ENCODE measurements at regions not wholly inside any gene's neighbourhood (a gene's known extent, or its start where the extent isn't known, plus 50 kb on each side); places are given as distances from the start of the nearest gene placed in this dataset.

DNA sequence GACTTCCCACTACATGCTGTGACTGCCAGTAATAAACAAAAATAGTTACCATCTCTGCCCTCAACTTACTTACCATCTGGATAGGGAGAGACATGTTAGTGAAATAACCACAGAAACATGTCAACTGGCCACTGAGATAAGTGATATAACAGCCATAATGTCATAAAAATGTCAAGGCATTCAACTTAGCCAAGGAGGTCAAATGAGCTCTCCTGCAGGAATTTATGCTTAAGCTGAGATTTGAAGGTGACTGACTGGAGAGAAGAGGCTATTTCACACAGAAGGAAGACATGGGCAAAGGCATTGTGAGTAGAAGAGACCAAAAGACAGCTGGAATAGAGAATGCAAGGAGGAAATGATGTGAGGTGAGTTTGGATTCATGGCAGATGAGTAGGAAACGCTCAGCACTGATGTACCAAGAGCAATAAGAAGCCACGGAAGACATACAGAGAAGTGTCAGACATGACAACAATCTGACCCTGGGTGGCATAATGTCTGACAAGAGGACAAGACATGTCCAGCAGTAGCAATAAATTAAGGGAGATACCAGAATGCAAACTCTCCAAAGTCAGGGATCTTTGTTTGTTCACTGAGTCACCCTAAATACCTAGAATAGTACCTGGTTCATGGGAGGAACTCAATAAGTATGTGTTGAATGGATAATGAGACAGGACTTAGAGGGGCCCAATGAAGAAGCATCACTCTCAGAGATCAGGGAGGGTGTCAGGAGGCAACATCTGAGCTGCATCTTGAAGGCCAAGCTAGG lies 318.8 kb downstream of the ACTL7B start:
- Histone ChIP-seq H3K18ac (ENCODE audit: low read depth in 1 of 2, low read length in 2 of 2) (peak overlapping the region in 1 of 2 experiments; percentile 46), H3K4me2 (ENCODE audit: low read length, poor library complexity, severe bottlenecking) (no peak overlapping the region), H3K23ac (ENCODE audit: low read length in 2 of 2) (no peak overlapping the region), H3K79me1 (replicated peaks; ENCODE audit: low read length, poor library complexity, severe bottlenecking) (no peaks in the 10 kb centered on the region), H2AK5ac (ENCODE audit: low read length, severe bottlenecking) (no peak overlapping the region), H2BK15ac (ENCODE audit: low read depth, poor library complexity, severe bottlenecking) (no peak overlapping the region), H3K9me3 (ENCODE audit: control insufficient read depth, low read length) (peaks cover 18% of the 10 kb centered on the region), H2BK5ac (ENCODE audit: low read depth, low read length, poor library complexity, severe bottlenecking) (no peak overlapping the region), H4K91ac (ENCODE audit: low read length) (no peak overlapping the region), H2BK120ac (ENCODE audit: low read depth, low read length) (no peak overlapping the region), H2AFZ (ENCODE audit: low read depth, low read length) (no peak overlapping the region), H2BK12ac (ENCODE audit: low read length in 2 of 2) (no peak overlapping the region), H3K36me3 (ENCODE audit: control insufficient read depth in 1 of 2, insufficient read depth in 2 of 2, low read depth in 1 of 2, low read length in 2 of 2) (no peaks in the 10 kb centered on the region), H4K8ac (ENCODE audit: low read length) (no peak overlapping the region), H3K27me3 (ENCODE audit: control insufficient read depth in 1 of 2, insufficient read depth in 1 of 2, low read length in 2 of 2) (no peaks in the 10 kb centered on the region), H3K14ac (ENCODE audit: low read length in 2 of 2) (no peak overlapping the region), H3K27ac (ENCODE audit: low read length, poor library complexity, severe bottlenecking) (no peak overlapping the region), H3K9ac (ENCODE audit: low read length) (no peak overlapping the region), H3K4ac (ENCODE audit: low read depth in 1 of 2, low read length in 2 of 2) (no peak overlapping the region), H3K4me3 (ENCODE audit: insufficient read depth in 1 of 2, low read depth in 1 of 2, low read length in 2 of 2) (no peak overlapping the region), H3K4me1 (ENCODE audit: control insufficient read depth, insufficient read depth, low read depth, low read length) (no peaks in the 10 kb centered on the region)
- no peak for DNase-seq
- WGBS, result 63% methylated on average over 2 of the region's 2 CpGs

DNA sequence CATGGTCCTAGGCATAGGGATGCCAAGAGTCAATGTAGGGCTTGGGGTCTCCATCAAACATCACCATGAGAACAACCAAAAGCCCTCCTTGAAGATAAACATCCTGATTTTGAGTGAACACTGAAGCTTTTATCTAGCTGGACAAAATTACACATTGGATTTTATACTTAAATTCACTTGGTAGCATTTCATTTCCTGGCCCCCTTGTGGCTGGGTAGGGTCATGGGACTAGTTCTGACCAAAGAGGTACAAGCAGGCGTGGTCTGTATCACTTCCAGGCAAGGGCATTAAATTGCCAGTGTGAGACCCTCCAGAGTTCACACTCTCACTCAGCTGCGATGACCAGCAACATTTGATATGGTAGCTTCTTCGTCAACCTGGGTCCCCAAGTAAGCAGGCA lies 320.3 kb downstream of the ACTL7B start:
- no peak overlapping the region for H2AFZ ChIP-seq (ENCODE audit: low read depth, low read length)
- DNase-seq, result no peak
- no peak overlapping the region for H4K8ac ChIP-seq (ENCODE audit: low read length)
- H2BK5ac ChIP-seq (ENCODE audit: low read depth, low read length, poor library complexity, severe bottlenecking), result no peak overlapping the region
- no peak overlapping the region for H3K4ac ChIP-seq (ENCODE audit: low read depth in 1 of 2, low read length in 2 of 2)
- H3K4me2 ChIP-seq (ENCODE audit: low read length, poor library complexity, severe bottlenecking), result no peak overlapping the region
- H2BK120ac ChIP-seq (ENCODE audit: low read depth, low read length), result no peak overlapping the region
- H3K23ac ChIP-seq (ENCODE audit: low read length in 2 of 2), result no peak overlapping the region
- no peaks in the 10 kb centered on the region for H3K79me1 ChIP-seq (replicated peaks; ENCODE audit: low read length, poor library complexity, severe bottlenecking)
- H3K9me3 ChIP-seq (ENCODE audit: control insufficient read depth, low read length), result peaks cover 18% of the 10 kb centered on the region
- H2BK12ac ChIP-seq (ENCODE audit: low read length in 2 of 2), result no peak overlapping the region
- H4K91ac ChIP-seq (ENCODE audit: low read length), result no peak overlapping the region
- WGBS, result 100% methylated on average over 3 of the region's 3 CpGs
- no peak overlapping the region for H3K18ac ChIP-seq (ENCODE audit: low read depth in 1 of 2, low read length in 2 of 2)
- H3K27me3 ChIP-seq (ENCODE audit: control insufficient read depth in 1 of 2, insufficient read depth in 1 of 2, low read length in 2 of 2), result no peaks in the 10 kb centered on the region
- no peaks in the 10 kb centered on the region for H3K4me1 ChIP-seq (ENCODE audit: control insufficient read depth, insufficient read depth, low read depth, low read length)
- peak overlapping the region; percentile 37 for H3K9ac ChIP-seq (ENCODE audit: low read length)
- no peak overlapping the region for H2BK15ac ChIP-seq (ENCODE audit: low read depth, poor library complexity, severe bottlenecking)
- no peaks in the 10 kb centered on the region for H3K36me3 ChIP-seq (ENCODE audit: control insufficient read depth in 1 of 2, insufficient read depth in 2 of 2, low read depth in 1 of 2, low read length in 2 of 2)
- no peak overlapping the region for H3K14ac ChIP-seq (ENCODE audit: low read length in 2 of 2)
- no peak overlapping the region for H3K27ac ChIP-seq (ENCODE audit: low read length, poor library complexity, severe bottlenecking)
- H3K4me3 ChIP-seq (ENCODE audit: insufficient read depth in 1 of 2, low read depth in 1 of 2, low read length in 2 of 2), result no peak overlapping the region
- H2AK5ac ChIP-seq (ENCODE audit: low read length, severe bottlenecking), result no peak overlapping the region

DNA sequence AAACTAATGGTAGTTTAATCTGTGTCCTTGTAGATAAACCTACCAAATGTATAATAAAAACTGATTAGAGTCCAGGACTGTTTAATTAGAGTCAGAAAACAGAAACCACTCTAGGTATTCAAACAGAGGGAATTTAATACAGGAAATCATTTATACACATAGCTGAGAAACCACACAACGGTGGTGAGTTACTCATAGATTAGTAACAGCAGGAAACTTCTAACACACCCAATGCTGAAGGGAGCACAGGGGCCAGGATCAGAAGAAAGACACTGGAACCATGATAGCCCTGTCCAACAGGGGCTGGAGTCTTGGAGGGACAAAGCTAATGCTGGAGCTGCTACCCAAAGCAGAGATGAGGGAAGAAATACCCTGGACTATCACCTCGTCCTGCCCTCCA lies 321.0 kb downstream of the ACTL7B start:
- 0% methylated on average over 1 of the region's 2 CpGs for WGBS
- Histone ChIP-seq H3K23ac (ENCODE audit: low read length in 2 of 2) (no peak overlapping the region), H3K9ac (ENCODE audit: low read length) (peak overlapping the region; percentile 37), H3K4ac (ENCODE audit: low read depth in 1 of 2, low read length in 2 of 2) (peak overlapping the region in 1 of 2 experiments; percentile 84), H3K36me3 (ENCODE audit: control insufficient read depth in 1 of 2, insufficient read depth in 2 of 2, low read depth in 1 of 2, low read length in 2 of 2) (no peaks in the 10 kb centered on the region), H3K4me3 (ENCODE audit: insufficient read depth in 1 of 2, low read depth in 1 of 2, low read length in 2 of 2) (no peak overlapping the region), H2BK120ac (ENCODE audit: low read depth, low read length) (peak overlapping the region; percentile 64), H2BK12ac (ENCODE audit: low read length in 2 of 2) (peak overlapping the region in 1 of 2 experiments; percentile 57), H3K79me1 (replicated peaks; ENCODE audit: low read length, poor library complexity, severe bottlenecking) (no peaks in the 10 kb centered on the region), H3K18ac (ENCODE audit: low read depth in 1 of 2, low read length in 2 of 2) (peak overlapping the region; percentile 26 to 35), H2AFZ (ENCODE audit: low read depth, low read length) (no peak overlapping the region), H3K9me3 (ENCODE audit: control insufficient read depth, low read length) (peaks cover 18% of the 10 kb centered on the region), H3K4me2 (ENCODE audit: low read length, poor library complexity, severe bottlenecking) (no peak overlapping the region), H3K27me3 (ENCODE audit: control insufficient read depth in 1 of 2, insufficient read depth in 1 of 2, low read length in 2 of 2) (no peaks in the 10 kb centered on the region), H2BK5ac (ENCODE audit: low read depth, low read length, poor library complexity, severe bottlenecking) (no peak overlapping the region), H2AK5ac (ENCODE audit: low read length, severe bottlenecking) (no peak overlapping the region), H4K8ac (ENCODE audit: low read length) (peak overlapping the region; percentile 56), H3K27ac (ENCODE audit: low read length, poor library complexity, severe bottlenecking) (no peak overlapping the region), H2BK15ac (ENCODE audit: low read depth, poor library complexity, severe bottlenecking) (no peak overlapping the region), H3K4me1 (ENCODE audit: control insufficient read depth, insufficient read depth, low read depth, low read length) (no peaks in the 10 kb centered on the region), H4K91ac (ENCODE audit: low read length) (no peak overlapping the region), H3K14ac (ENCODE audit: low read length in 2 of 2) (no peak overlapping the region)
- DNase-seq, result peak; percentile 71

DNA sequence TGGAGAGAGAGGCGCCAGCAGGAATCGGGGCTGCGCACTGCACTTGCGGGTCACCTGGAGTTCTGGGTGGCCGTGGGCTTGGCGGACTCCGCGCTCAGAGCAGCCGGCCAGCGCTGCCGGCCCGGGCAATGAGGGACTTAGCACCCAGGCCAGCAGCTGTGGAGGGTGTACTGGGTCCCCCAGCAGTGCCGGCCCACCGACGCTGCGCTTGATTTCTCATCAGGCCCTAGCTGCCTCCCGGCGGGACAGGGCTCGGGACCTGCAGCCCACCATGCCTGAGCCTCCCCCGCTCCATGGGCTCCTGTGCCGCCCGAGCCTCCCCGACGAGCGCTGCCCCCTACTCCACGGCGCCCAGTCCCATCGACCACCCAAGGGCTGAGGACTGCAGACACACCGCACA lies 325.6 kb downstream of the ACTL7B start:
- no peaks in the 10 kb centered on the region for H3K79me1 ChIP-seq (replicated peaks; ENCODE audit: low read length, poor library complexity, severe bottlenecking)
- no peak overlapping the region for H3K18ac ChIP-seq (ENCODE audit: low read depth in 1 of 2, low read length in 2 of 2)
- H3K9me3 ChIP-seq (ENCODE audit: control insufficient read depth, low read length), result peaks cover 18% of the 10 kb centered on the region
- H4K91ac ChIP-seq (ENCODE audit: low read length), result peak overlapping the region; percentile 45
- H3K27me3 ChIP-seq (ENCODE audit: control insufficient read depth in 1 of 2, insufficient read depth in 1 of 2, low read length in 2 of 2), result no peaks in the 10 kb centered on the region
- H3K4me2 ChIP-seq (ENCODE audit: low read length, poor library complexity, severe bottlenecking), result no peak overlapping the region
- no peaks in the 10 kb centered on the region for H3K36me3 ChIP-seq (ENCODE audit: control insufficient read depth in 1 of 2, insufficient read depth in 2 of 2, low read depth in 1 of 2, low read length in 2 of 2)
- no peak overlapping the region for H3K23ac ChIP-seq (ENCODE audit: low read length in 2 of 2)
- H3K9ac ChIP-seq (ENCODE audit: low read length), result no peak overlapping the region
- H2BK120ac ChIP-seq (ENCODE audit: low read depth, low read length), result no peak overlapping the region
- no peak for DNase-seq
- H3K4ac ChIP-seq (ENCODE audit: low read depth in 1 of 2, low read length in 2 of 2), result no peak overlapping the region
- no peak overlapping the region for H2AFZ ChIP-seq (ENCODE audit: low read depth, low read length)
- no peak overlapping the region for H2BK15ac ChIP-seq (ENCODE audit: low read depth, poor library complexity, severe bottlenecking)
- H2AK5ac ChIP-seq (ENCODE audit: low read length, severe bottlenecking), result no peak overlapping the region
- H3K4me1 ChIP-seq (ENCODE audit: control insufficient read depth, insufficient read depth, low read depth, low read length), result no peaks in the 10 kb centered on the region
- peak overlapping the region in 1 of 2 experiments; percentile 16 for H2BK12ac ChIP-seq (ENCODE audit: low read length in 2 of 2)
- 96% methylated on average over 28 of the region's 29 CpGs for WGBS
- no peak overlapping the region for H2BK5ac ChIP-seq (ENCODE audit: low read depth, low read length, poor library complexity, severe bottlenecking)
- no peak overlapping the region for H3K27ac ChIP-seq (ENCODE audit: low read length, poor library complexity, severe bottlenecking)
- H3K14ac ChIP-seq (ENCODE audit: low read length in 2 of 2), result no peak overlapping the region
- H3K4me3 ChIP-seq (ENCODE audit: insufficient read depth in 1 of 2, low read depth in 1 of 2, low read length in 2 of 2), result no peak overlapping the region
- H4K8ac ChIP-seq (ENCODE audit: low read length), result peak overlapping the region; percentile 60
